OCI-LY7 (cell line): ENCODE measurements at regions not wholly inside any gene's neighbourhood (a gene's known extent, or its start where the extent isn't known, plus 50 kb on each side); places are given as distances from the start of the nearest gene placed in this dataset.

Experiments
- BruUV-seq: library from RNA; stranded (reverse); fragments of 400-500 nt; replicated peaks from 2 replicates; lab custom pipeline; 2021; lab: Mats Ljungman, UMichigan
- CTCF ChIA-PET: fragments of 300-600 bp; sonication (Branson Sonifier 250); formaldehyde crosslinking; loops from one replicate; lab custom pipeline; 2022; ENCODE audit warnings: antibody characterized with exemption; ENCODE audit not compliant: unreplicated experiment; lab: Charles Lee
- POLR2A ChIA-PET: fragments of 300-600 bp; sonication (Branson Sonifier 250); formaldehyde crosslinking; loops from one replicate; lab custom pipeline; 2022; ENCODE audit warnings: antibody characterized with exemption; lab: Charles Lee
- DNase-seq: peaks from one replicate; pipeline ENCODE4 v3.0.0-alpha.2; 2015; ENCODE audit warnings: low spot score
- H2AFZ ChIP-seq: fragments of 200-600 bp; sonication (generic), shearing (Covaris generic); 2 replicates; pipeline ENCODE4 v1.6.1; 2014; ENCODE audit warnings: mild to moderate bottlenecking, antibody characterized with exemption, low read length, moderate library complexity
- H3K27ac ChIP-seq: fragments of 200-600 bp; sonication (generic); 2 replicates; pipeline ENCODE4 v1.5.1; 2014; ENCODE audit warnings: mixed run types, low read depth, mild to moderate bottlenecking, moderate library complexity, low read length, inconsistent platforms; ENCODE audit not compliant: poor library complexity, severe bottlenecking
- H3K36me3 ChIP-seq: fragments of 200-600 bp; sonication (generic); 2 replicates; pipeline ENCODE4 v1.6.1; 2014; ENCODE audit warnings: mild to moderate bottlenecking, antibody characterized with exemption, low read length, moderate library complexity, mixed read lengths; ENCODE audit not compliant: insufficient read depth
- H3K4me1 ChIP-seq: fragments of 200-600 bp; sonication (generic); 2 replicates; pipeline ENCODE4 v1.5.1; 2014; ENCODE audit warnings: mild to moderate bottlenecking, low read length; ENCODE audit not compliant: insufficient read depth, poor library complexity, severe bottlenecking
- H3K4me2 ChIP-seq: fragments of 200-600 bp; sonication (generic); 2 replicates; pipeline ENCODE4 v1.6.1; 2014; ENCODE audit warnings: mild to moderate bottlenecking, low read length
- H3K4me3 ChIP-seq: fragments of 200-600 bp; sonication (generic); 2 replicates; pipeline ENCODE4 v1.5.1; 2014; ENCODE audit warnings: mild to moderate bottlenecking, low read depth, low read length; ENCODE audit not compliant: poor library complexity, severe bottlenecking
- H3K79me2 ChIP-seq: fragments of 200-600 bp; sonication (generic); 2 replicates; pipeline ENCODE4 v1.6.1; 2016; ENCODE audit warnings: low read depth, mild to moderate bottlenecking, low read length, moderate library complexity, mixed read lengths; ENCODE audit not compliant: insufficient read depth
- H3K9me2 ChIP-seq: fragments of 200-600 bp; sonication (generic); 2 replicates; pipeline ENCODE4 v1.6.1; 2016; ENCODE audit warnings: mild to moderate bottlenecking, low read length, mixed read lengths; ENCODE audit not compliant: insufficient read depth
- H3K9me3 ChIP-seq: fragments of 200-600 bp; sonication (generic); 2 replicates; pipeline ENCODE4 v1.6.1; 2014; ENCODE audit warnings: mild to moderate bottlenecking, mixed run types, low read length, mixed read lengths
- H4K20me1 ChIP-seq: fragments of 200-600 bp; sonication (generic); 2 replicates; pipeline ENCODE4 v1.6.1; 2014; ENCODE audit warnings: mild to moderate bottlenecking, antibody characterized with exemption, low read length, moderate library complexity, mixed read lengths; ENCODE audit not compliant: insufficient read depth
- EZH2phosphoT487 ChIP-seq: fragments of 200-600 bp; sonication (generic); IDR thresholded peaks from 2 replicates; pipeline ENCODE4 v1.6.1; 2018; ENCODE audit warnings: low read depth, borderline replicate concordance, mild to moderate bottlenecking, mixed run types, antibody characterized with exemption, low read length, moderate library complexity, mixed read lengths
- intact Hi-C: fragments of 100-400 bp; cut with micrococcal nuclease; formaldehyde crosslinking; loops from one replicate; pipeline ENCODE4 v1.10.0; 2022; ENCODE audit not compliant: unreplicated experiment
- TF ChIP-seq, protein P1 (sequence below): fragments of 200-600 bp; sonication (generic); conservative IDR thresholded peaks from 2 replicates; pipeline ENCODE4 v1.5.1; 2014; ENCODE audit warnings: mild to moderate bottlenecking, antibody characterized with exemption, low read length, moderate library complexity, mixed read lengths

DNA sequence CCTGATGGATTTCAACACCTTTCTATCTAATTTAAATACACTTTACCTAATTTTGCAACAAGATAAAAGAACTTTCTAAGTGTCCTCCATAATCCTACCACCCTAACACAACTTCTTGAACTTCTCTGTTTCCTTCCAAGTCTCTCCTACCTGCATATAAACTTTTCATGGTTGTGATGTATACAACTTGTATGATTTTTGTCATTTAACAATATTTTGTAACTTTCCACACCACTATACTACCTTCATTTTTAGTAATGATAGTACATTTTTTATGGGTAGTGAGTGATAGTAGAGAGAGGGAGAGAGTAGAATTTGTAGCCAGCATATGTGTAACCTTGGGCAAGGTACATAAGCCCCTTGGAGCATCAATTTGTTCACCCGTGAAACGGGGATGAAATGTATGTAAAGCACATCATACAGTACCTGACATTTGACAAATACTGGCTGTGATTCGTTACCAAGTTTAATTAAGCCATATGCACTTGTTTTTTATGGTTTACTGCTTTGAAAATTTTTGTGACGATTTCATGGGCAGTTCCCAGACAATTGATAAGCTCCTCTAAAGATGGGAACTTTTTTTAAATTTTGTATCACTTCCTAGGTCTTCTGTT lies 177.8 kb upstream of the SLC38A2 start:
- no peak overlapping the region for H2AFZ ChIP-seq

DNA sequence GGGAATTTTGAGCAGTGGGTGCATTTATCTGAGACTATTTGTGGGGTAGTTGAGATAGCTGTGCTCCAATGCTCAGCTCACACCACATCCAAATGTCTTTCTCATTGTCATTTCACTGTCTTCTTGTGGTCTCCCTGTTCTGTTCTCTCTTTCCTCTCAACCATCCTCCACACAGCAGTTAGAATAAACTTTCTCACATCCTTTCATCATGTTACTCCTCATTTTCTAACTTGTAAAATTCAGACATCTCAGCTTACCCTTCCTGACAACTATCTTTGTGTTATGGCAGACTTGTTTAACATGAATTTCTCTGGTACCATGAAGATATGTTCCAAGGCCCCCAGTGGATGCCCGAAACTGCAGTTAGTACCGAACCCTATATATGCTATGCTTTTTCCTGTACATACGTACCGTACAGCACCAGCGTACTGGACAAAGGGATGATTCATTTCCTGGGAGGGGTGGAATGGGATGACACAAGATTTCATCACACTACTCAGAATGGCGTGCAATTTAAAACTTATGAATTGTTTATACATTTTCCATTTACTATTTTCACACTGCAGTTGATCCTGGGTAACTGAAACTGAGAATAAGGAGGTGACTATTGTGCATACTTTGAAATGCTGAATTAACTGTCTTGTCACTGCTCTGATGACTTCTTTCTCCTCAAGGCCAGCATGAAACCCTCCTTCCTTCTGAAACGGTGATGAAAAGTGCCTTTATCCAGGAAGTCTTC lies 177.1 kb upstream of the SLC38A2 start:
- H4K20me1 ChIP-seq = no peaks in the 10 kb centered on the region
- no peak for DNase-seq
- no peaks in the 10 kb centered on the region for H3K79me2 ChIP-seq
- no peaks in the 10 kb centered on the region for H3K36me3 ChIP-seq
- H3K4me3 ChIP-seq = no peak overlapping the region
- no peaks in the 10 kb centered on the region for H3K9me2 ChIP-seq
- H3K9me3 ChIP-seq = no peaks in the 10 kb centered on the region
- intact Hi-C loops = no loop called here
- H3K4me1 ChIP-seq = no peaks in the 10 kb centered on the region
- no peak overlapping the region for H2AFZ ChIP-seq
- no TSS peak for BruUV-seq
- H3K27ac ChIP-seq = no peak overlapping the region
- TF ChIP-seq, protein P1, sequence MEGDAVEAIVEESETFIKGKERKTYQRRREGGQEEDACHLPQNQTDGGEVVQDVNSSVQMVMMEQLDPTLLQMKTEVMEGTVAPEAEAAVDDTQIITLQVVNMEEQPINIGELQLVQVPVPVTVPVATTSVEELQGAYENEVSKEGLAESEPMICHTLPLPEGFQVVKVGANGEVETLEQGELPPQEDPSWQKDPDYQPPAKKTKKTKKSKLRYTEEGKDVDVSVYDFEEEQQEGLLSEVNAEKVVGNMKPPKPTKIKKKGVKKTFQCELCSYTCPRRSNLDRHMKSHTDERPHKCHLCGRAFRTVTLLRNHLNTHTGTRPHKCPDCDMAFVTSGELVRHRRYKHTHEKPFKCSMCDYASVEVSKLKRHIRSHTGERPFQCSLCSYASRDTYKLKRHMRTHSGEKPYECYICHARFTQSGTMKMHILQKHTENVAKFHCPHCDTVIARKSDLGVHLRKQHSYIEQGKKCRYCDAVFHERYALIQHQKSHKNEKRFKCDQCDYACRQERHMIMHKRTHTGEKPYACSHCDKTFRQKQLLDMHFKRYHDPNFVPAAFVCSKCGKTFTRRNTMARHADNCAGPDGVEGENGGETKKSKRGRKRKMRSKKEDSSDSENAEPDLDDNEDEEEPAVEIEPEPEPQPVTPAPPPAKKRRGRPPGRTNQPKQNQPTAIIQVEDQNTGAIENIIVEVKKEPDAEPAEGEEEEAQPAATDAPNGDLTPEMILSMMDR = no peak
- TF ChIP-seq EZH2phosphoT487 = no peak
- no peak overlapping the region for H3K4me2 ChIP-seq
- ChIA-PET POLR2A (no interaction called here), CTCF (no interaction called here)

More for the DNA sequence above, 177.8 kb upstream of the SLC38A2 start:
- intact Hi-C loops = no loop called here
- no peak overlapping the region for H3K4me3 ChIP-seq
- POLR2A ChIA-PET = no interaction called here
- no peaks in the 10 kb centered on the region for H3K9me3 ChIP-seq
- H3K9me2 ChIP-seq = no peaks in the 10 kb centered on the region
- no peaks in the 10 kb centered on the region for H3K36me3 ChIP-seq
- no peaks in the 10 kb centered on the region for H3K4me1 ChIP-seq
- CTCF ChIA-PET = no interaction called here
- no peak for DNase-seq
- BruUV-seq = no TSS peak
- H4K20me1 ChIP-seq = no peaks in the 10 kb centered on the region
- no peak overlapping the region for H3K27ac ChIP-seq
- H3K79me2 ChIP-seq = no peaks in the 10 kb centered on the region
- TF ChIP-seq, protein P1 = no peak
- no peak for TF ChIP-seq EZH2phosphoT487
- H3K4me2 ChIP-seq = no peak overlapping the region

DNA sequence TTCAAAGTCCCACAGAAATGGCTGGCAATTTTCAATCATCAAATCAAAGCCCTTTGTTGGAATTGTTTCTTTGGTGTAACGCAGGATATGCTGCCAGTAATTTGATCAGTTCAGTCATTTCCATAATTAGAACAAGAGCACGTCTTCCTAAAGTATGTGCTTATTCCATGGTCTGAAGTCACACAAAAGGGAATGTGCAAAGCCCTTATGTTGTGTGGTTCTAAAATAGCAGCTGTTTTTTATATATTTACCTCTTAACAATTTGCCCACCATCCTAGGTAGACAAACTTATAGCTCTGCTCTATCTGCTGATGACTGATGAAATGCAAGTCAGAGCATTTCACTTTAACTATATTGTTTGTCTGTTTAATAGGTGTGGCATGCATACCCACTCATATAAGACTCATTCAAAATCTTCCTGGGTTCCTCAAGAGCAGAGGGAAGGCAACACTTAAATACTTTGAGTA lies 176.1 kb upstream of the SLC38A2 start:
- no TSS peak for BruUV-seq
- POLR2A ChIA-PET = no interaction called here

More for the DNA sequence above, 176.1 kb upstream of the SLC38A2 start:
- Histone ChIP-seq H4K20me1 (no peaks in the 10 kb centered on the region), H3K9me3 (no peaks in the 10 kb centered on the region), H3K9me2 (no peaks in the 10 kb centered on the region), H3K36me3 (no peaks in the 10 kb centered on the region), H3K4me1 (no peaks in the 10 kb centered on the region), H3K27ac (no peak overlapping the region), H2AFZ (no peak overlapping the region), H3K79me2 (no peaks in the 10 kb centered on the region), H3K4me2 (no peak overlapping the region), H3K4me3 (no peak overlapping the region)
- CTCF ChIA-PET = no interaction called here
- no peak for TF ChIP-seq EZH2phosphoT487
- TF ChIP-seq, protein P1 = no peak
- intact Hi-C loops = no loop called here
- DNase-seq = no peak
